CD4-positive, alpha-beta T cell treated with Interferon gamma for 1 hour (primary cell): ENCODE measurements at regions not wholly inside any gene's neighbourhood (a gene's known extent, or its start where the extent isn't known, plus 50 kb on each side); places are given as distances from the start of the nearest gene placed in this dataset.
"Not testable (repeated sequence)": the region's sequence is repeated elsewhere in the genome, so short reads cannot be mapped to it uniquely, and the experiment has no call there.

Experiments
- DNase-seq: peaks from one replicate; pipeline ENCODE4 v3.0.0-alpha.2; 2020

DNA sequence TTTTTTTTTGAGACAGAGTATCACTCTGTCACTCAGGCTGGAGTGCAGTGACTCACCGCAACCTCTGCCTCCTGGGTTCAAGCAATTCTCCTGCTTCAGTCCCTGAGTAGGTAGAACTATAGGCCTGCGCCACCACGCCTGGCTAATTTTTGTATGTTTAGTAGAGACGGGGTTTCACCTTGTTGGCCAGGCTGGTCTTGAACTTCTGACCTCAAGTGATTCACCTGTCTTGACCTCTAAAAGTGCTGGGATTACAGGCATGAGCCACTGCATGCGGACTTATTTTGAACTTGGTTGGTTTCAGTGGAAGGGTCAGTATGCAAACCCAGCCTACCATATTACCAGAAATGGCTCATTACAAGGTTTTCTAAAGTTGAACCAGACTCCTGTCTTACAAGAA is 61.6 kb upstream of the GBA3 start:
- DNase-seq, result not testable (repeated sequence)

DNA sequence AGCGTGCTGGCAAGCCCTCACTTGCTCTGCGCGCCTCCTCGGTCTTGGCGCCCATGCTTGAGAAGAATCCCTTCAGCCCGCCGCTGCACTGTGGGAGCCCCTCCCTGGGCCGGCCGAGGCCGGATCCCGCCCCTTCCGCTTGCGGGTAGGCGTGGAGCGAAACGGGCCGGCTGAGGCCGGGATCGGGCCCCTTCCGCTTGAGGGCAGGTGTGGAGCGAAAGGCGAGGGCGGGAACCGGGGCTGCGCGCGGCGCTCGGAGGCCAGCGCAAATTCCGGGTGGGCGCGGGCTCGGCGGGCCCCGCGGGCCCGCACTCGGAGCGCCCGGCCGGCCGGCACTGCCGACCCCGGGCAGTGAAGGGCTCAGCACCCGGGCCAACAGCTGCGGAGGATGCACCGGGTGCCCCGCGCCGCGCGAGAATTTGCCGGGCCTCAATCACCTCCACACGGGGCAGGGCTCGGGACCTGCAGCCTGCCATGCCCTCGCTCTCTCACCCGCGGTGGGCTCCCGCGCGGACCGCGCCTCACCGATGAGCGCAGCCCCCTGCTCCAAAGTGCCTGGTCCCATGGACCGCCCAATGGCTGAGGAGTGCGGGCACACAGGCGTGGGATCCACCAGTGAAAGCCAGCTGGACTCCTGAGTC is 58.1 kb upstream of the GBA3 start:
- DNase-seq, result no peak

DNA sequence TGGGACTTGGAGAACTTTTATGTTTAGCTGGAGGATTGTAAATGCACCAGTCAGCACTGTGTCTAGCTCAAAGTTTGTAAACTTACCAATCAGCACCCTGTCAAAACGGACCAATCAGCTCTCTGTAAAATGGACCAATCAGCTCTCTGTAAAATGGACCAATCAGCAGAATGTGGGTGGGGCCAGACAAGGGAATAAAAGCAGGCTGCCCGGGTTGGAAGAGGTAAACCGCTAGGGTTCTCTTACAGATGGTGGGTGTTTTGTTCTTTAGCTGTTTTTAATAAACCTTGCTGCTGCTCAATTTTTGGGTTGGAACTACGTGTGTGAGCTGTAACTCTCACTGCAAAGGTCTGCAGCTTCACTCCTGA is 57.6 kb upstream of the GBA3 start:
- not testable (repeated sequence) for DNase-seq

DNA sequence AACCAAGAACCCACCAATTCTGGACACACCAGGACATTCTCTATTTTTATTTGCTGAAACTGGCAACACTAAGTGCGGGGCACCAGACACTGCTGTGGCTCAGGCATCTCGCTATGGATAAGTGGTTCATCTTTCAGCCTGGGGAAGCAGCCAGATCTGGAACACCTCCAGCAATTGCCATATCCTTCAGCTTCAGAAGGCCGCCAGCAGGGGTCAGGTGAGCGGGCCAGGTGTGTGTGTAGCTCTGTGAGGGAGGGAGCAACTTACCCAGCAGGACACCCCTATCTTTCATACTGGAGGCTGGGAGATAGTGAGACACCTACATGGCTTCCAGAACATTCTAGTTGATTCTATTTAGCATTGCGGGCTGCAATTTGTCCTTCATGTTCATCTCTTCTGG is 57.0 kb upstream of the GBA3 start:
- no peak for DNase-seq

DNA sequence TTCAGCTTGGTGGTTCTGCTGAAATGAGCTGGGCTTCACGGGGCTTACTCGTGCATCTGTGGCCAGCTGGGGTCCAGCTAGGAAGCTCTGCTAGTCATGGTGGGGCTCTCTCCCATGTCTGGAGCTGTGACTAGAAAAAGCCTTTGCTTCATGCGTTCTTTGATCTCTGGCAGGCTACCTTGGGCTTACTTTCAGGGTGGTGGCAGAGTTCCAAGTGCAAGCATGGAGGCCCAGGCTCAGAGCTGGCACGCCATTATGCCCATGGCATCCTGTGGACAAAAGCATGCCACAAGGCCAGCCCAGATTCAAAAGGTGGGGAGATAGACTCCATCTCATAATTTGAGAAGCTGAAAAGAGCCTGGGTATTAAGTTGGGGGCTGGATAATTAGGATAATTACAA is 55.4 kb upstream of the GBA3 start:
- DNase-seq, result no peak
